GM12878 (cell line): ENCODE measurements at regions not wholly inside any gene's neighbourhood (a gene's known extent, or its start where the extent isn't known, plus 50 kb on each side); places are given as distances from the start of the nearest gene placed in this dataset.

Experiments
- ATAC-seq: fragments of 200-7000 bp; cut with Tn5 transposase; 3 replicates; pipeline ENCODE4 v1.9.1; 2020; ENCODE audit warnings: mild to moderate bottlenecking, moderate library complexity
- BruUV-seq: library from RNA; stranded (reverse); fragments of 400-500 nt; replicated peaks from 2 replicates; lab custom pipeline; 2021; lab: Mats Ljungman, UMichigan
- CTCF ChIA-PET: fragments of 300-600 bp; sonication (Branson Sonifier 250); formaldehyde crosslinking; extraction: SDS; loops from one replicate; lab custom pipeline; 2021; ENCODE audit warnings: inconsistent platforms; lab: Yijun Ruan, JAX
- POLR2A ChIA-PET: fragments of 350-600 bp; formaldehyde crosslinking; extraction: SDS; loops from one replicate; lab custom pipeline; 2021; ENCODE audit warnings: inconsistent platforms; lab: Charles Lee
- RAD21 ChIA-PET: fragments of 300-600 bp; sonication (Branson Sonifier 250); formaldehyde crosslinking; loops from one replicate; lab custom pipeline; 2023; ENCODE audit warnings: antibody characterized with exemption; ENCODE audit not compliant: unreplicated experiment; lab: Charles Lee
- SMC1A ChIA-PET: fragments of 300-600 bp; sonication (Branson Sonifier 250); formaldehyde crosslinking; loops from one replicate; lab custom pipeline; 2023; ENCODE audit not compliant: unreplicated experiment, uncharacterized antibody; lab: Charles Lee
- DNase-seq: peaks from one replicate; pipeline ENCODE4 v3.0.0-alpha.2; 2011; ENCODE audit warnings: low read depth, low spot score
- FAIRE-seq: peaks from 3 replicates; lab custom pipeline; 2011; peaks lifted over from hg19 to GRCh38; lab: Jason Lieb, UNC
- H2AFZ ChIP-seq: 2 replicates; pipeline ENCODE4 v1.6.0; 2011; ENCODE audit warnings: low read depth, low read length, control low read depth; ENCODE audit not compliant: control insufficient read depth
- H3K27ac ChIP-seq: 2 replicates; pipeline ENCODE4 v1.5.1; 2011; ENCODE audit warnings: control low read depth; ENCODE audit not compliant: control insufficient read depth, insufficient read depth
- H3K27me3 ChIP-seq, 2 experiments: replicated peaks in 1 of 2; 2 replicates each; pipeline versions ENCODE4 v1.6.0 to v1.6.1; 2011; ENCODE audit warnings: low read length in 1 of 2; ENCODE audit not compliant: control insufficient read depth in 2 of 2, insufficient read depth in 2 of 2
- H3K36me3 ChIP-seq, 2 experiments: 2 replicates each; pipeline ENCODE4 v1.5.1; 2011; ENCODE audit warnings: low read length in 1 of 2; ENCODE audit not compliant: control insufficient read depth in 2 of 2, insufficient read depth in 2 of 2
- H3K4me1 ChIP-seq: 2 replicates; pipeline ENCODE4 v1.6.1; 2011; ENCODE audit warnings: mild to moderate bottlenecking, low read length, moderate library complexity, mixed read lengths; ENCODE audit not compliant: control insufficient read depth, insufficient read depth
- H3K4me2 ChIP-seq: 2 replicates; pipeline ENCODE4 v1.6.0; 2011; ENCODE audit warnings: control low read depth; ENCODE audit not compliant: control insufficient read depth, insufficient read depth
- H3K4me3 ChIP-seq: fragments of 200-600 bp; sonication (generic); 2 replicates; pipeline ENCODE4 v1.5.1; 2016
- H3K79me2 ChIP-seq: 2 replicates; pipeline ENCODE4 v1.6.0; 2011; ENCODE audit warnings: low read length; ENCODE audit not compliant: control insufficient read depth, insufficient read depth
- H3K9ac ChIP-seq: 2 replicates; pipeline ENCODE4 v1.8.0; 2011; ENCODE audit warnings: low read length, control low read depth, mixed read lengths; ENCODE audit not compliant: control insufficient read depth, insufficient read depth
- H3K9me3 ChIP-seq: replicated peaks from 3 replicates; pipeline ENCODE4 v1.5.1; 2011; ENCODE audit warnings: mild to moderate bottlenecking, low read length; ENCODE audit not compliant: control insufficient read depth, insufficient read depth
- H4K20me1 ChIP-seq: 2 replicates; pipeline ENCODE4 v1.6.0; 2011; ENCODE audit not compliant: control insufficient read depth, insufficient read depth
- MTA3 ChIP-seq: IDR thresholded peaks from 2 replicates; pipeline ENCODE4 v1.6.1; 2012; ENCODE audit warnings: low read length, inconsistent platforms, borderline replicate concordance
- ZBTB33 ChIP-seq: fragments of 450-650 bp; IDR thresholded peaks from 2 replicates; pipeline ENCODE4 v1.6.1; 2017; ENCODE audit warnings: mild to moderate bottlenecking
- WGBS: methylation state at CpG from one replicate; pipeline ENCODE4 v1.1.6; 2016; ENCODE audit warnings: low lambda C conversion rate; ENCODE audit not compliant: insufficient replicate concordance, insufficient coverage; ENCODE audit errors: missing lambda C conversion rate; 5-methylcytosine and 5-hydroxymethylcytosine counted together
- in situ Hi-C: fragments of 300-500 bp; cut with MboI; formaldehyde crosslinking; loops from 9 replicates; pipeline ENCODE4 v1.14.3; 2018; ENCODE audit warnings: mixed read lengths
- intact Hi-C: fragments of 100-400 bp; cut with micrococcal nuclease; formaldehyde crosslinking; loops from one replicate; pipeline ENCODE4 v1.14.2; 2022; ENCODE audit not compliant: unreplicated experiment
- TF ChIP-seq, protein P1 (sequence below): fragments of 450-650 bp; IDR thresholded peaks from 2 replicates; pipeline ENCODE4 v1.6.1; 2018; ENCODE audit warnings: borderline replicate concordance, mild to moderate bottlenecking; ENCODE audit not compliant: partially characterized antibody

DNA sequence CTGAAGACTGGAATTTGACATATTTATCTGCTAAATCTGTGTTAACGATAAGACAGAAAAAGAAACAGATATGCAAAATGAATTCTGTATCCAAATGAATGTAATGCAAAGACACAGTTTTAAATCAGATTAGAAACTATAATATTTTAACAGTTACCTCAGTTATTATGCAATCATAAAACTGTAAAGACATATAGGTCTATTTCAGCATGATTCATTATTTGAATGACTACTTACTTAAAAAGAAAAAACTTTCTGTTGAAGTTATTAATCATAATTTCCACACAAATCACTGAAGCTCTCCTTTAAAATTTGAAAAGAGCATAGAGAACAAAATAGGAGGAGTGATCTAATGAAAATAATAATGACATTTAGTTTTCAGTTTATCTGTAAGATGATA is 742.6 kb downstream of the FSCB start:
- H4K20me1 ChIP-seq: no peaks in the 10 kb centered on the region
- no peak for FAIRE-seq
- no peaks in the 10 kb centered on the region for H3K9me3 ChIP-seq
- TF ChIP-seq, protein P1, sequence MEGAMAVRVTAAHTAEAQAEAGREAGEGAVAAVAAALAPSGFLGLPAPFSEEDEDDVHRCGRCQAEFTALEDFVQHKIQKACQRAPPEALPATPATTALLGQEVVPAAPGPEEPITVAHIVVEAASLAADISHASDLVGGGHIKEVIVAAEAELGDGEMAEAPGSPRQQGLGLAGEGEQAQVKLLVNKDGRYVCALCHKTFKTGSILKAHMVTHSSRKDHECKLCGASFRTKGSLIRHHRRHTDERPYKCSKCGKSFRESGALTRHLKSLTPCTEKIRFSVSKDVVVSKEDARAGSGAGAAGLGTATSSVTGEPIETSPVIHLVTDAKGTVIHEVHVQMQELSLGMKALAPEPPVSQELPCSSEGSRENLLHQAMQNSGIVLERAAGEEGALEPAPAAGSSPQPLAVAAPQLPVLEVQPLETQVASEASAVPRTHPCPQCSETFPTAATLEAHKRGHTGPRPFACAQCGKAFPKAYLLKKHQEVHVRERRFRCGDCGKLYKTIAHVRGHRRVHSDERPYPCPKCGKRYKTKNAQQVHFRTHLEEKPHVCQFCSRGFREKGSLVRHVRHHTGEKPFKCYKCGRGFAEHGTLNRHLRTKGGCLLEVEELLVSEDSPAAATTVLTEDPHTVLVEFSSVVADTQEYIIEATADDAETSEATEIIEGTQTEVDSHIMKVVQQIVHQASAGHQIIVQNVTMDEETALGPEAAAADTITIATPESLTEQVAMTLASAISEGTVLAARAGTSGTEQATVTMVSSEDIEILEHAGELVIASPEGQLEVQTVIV: no peak
- no peak for TF ChIP-seq ZBTB33
- TF ChIP-seq MTA3: no peak
- TF ChIP-seq, all 136 proteins: peak for 0
- no peaks in the 10 kb centered on the region for H3K79me2 ChIP-seq
- SMC1A ChIA-PET: no interaction called here
- no peak overlapping the region for H3K4me3 ChIP-seq
- H3K27me3 ChIP-seq: no peaks in the 10 kb centered on the region
- no peaks in the 10 kb centered on the region for H3K36me3 ChIP-seq
- WGBS: 29% methylated on average over 1 of the region's 1 CpG
- DNase-seq: no peak
- no peak for ATAC-seq
- intact Hi-C loops: no loop called here
- H3K4me2 ChIP-seq: no peak overlapping the region
- in situ Hi-C loops: no loop called here
- RAD21 ChIA-PET: no interaction called here
- BruUV-seq: no TSS peak
- CTCF ChIA-PET: no interaction called here
- H3K4me1 ChIP-seq: no peaks in the 10 kb centered on the region
- H3K9ac ChIP-seq: no peak overlapping the region
- H2AFZ ChIP-seq: no peak overlapping the region
- no peak overlapping the region for H3K27ac ChIP-seq
- POLR2A ChIA-PET: no interaction called here
